ENCODE measurements at regions not wholly inside any gene's neighbourhood (a gene's known extent, or its start where the extent isn't known, plus 50 kb on each side); places are given as distances from the start of the nearest gene placed in this dataset.
"Not testable (repeated sequence)": the region's sequence is repeated elsewhere in the genome, so short reads cannot be mapped to it uniquely, and the experiment has no call there.

GRCh38 chr4:20015636-20016224, 236.0 kb upstream of the SLIT2 start:
- Histone ChIP-seq H3K18ac (ENCODE audit: insufficient read length, low read depth, low read length) (no peak overlapping the region), H3K27me3 (ENCODE audit: insufficient read depth, low read length) (no peaks in the 10 kb centered on the region), H4K8ac (replicated peaks; ENCODE audit: insufficient read length, low read depth, low read length) (no peak overlapping the region), H3K23me2 (ENCODE audit: insufficient read length, low read depth, low read length, poor library complexity, severe bottlenecking) (no peaks in the 10 kb centered on the region), H3K4me2 (ENCODE audit: insufficient read depth, insufficient read length, low read length) (no peak overlapping the region), H3K9me3 (ENCODE audit: control insufficient read depth, low read depth, low read length) (no peaks in the 10 kb centered on the region), H2BK15ac (ENCODE audit: low read depth, low read length) (no peak overlapping the region), H4K5ac (ENCODE audit: insufficient read length, low read depth, low read length) (no peak overlapping the region), H3K4ac (ENCODE audit: low read depth, low read length) (no peak overlapping the region), H2BK5ac (ENCODE audit: insufficient read length, low read length) (no peak overlapping the region), H3K56ac (ENCODE audit: insufficient read length, low read depth, low read length) (no peak overlapping the region), H2AK5ac (ENCODE audit: insufficient read length, low read length) (no peak overlapping the region), H4K20me1 (ENCODE audit: control insufficient read depth, insufficient read depth, insufficient read length) (no peaks in the 10 kb centered on the region), H3K14ac (ENCODE audit: insufficient read depth, low read length) (no peak overlapping the region), H2BK12ac (ENCODE audit: insufficient read length, low read depth, low read length) (no peak overlapping the region), H2AFZ (ENCODE audit: low read length) (no peak overlapping the region), H3K79me2 (ENCODE audit: insufficient read depth, low read length) (no peaks in the 10 kb centered on the region), H3K79me1 (ENCODE audit: insufficient read depth, low read depth, low read length, poor library complexity, severe bottlenecking) (no peaks in the 10 kb centered on the region), H2BK20ac (ENCODE audit: low read depth, low read length, poor library complexity, severe bottlenecking) (no peak overlapping the region), H3T11ph (ENCODE audit: low read length) (no peak overlapping the region), H2BK120ac (ENCODE audit: low read depth, low read length, poor library complexity, severe bottlenecking) (no peak overlapping the region), H4K91ac (ENCODE audit: insufficient read length, low read depth, low read length) (no peak overlapping the region), H3K23ac (ENCODE audit: insufficient read length, low read depth, low read length) (no peak overlapping the region), H3K4me1 (ENCODE audit: insufficient read depth, low read length) (no peaks in the 10 kb centered on the region), H3K27ac (ENCODE audit: insufficient read length, low read depth, low read length) (no peak overlapping the region), H3K9ac (ENCODE audit: extremely low read depth, insufficient read length, low read length) (no peak overlapping the region)
- DNase-seq, result no peak
- WGBS (ENCODE audit: extremely low coverage, insufficient read length, low lambda C conversion rate), result no CpG with 5 or more reads among the region's 4 CpGs
- H3K27me3 Mint-ChIP-seq (ENCODE audit: low read depth), result peaks cover 2% of the 10 kb centered on the region; the same call in 1 of the 2 replicates
- no peaks in the 10 kb centered on the region for H3K4me1 Mint-ChIP-seq
- no peaks in the 10 kb centered on the region for H3K36me3 Mint-ChIP-seq (ENCODE audit: insufficient read depth in 1 of 3, low read depth in 3 of 3)
- H3K27ac Mint-ChIP-seq, result no peak overlapping the region
- H3K4me3 Mint-ChIP-seq, result no peak overlapping the region
- no peaks in the 10 kb centered on the region; a peak in 1 of 5 replicates for H3K9me3 Mint-ChIP-seq
- TF ChIP-seq CTCF (conservative IDR thresholded peaks at IDR 0.05), result no peak

- not testable (repeated sequence) for H3K79me1 ChIP-seq (ENCODE audit: insufficient read depth, low read depth, low read length, poor library complexity, severe bottlenecking); H3K18ac ChIP-seq (ENCODE audit: insufficient read length, low read depth, low read length); H2AFZ ChIP-seq (ENCODE audit: low read length); H3K36me3 Mint-ChIP-seq (ENCODE audit: insufficient read depth in 1 of 3, low read depth in 3 of 3); H3K27ac Mint-ChIP-seq; H3K9me3 ChIP-seq (ENCODE audit: control insufficient read depth, low read depth, low read length); H3T11ph ChIP-seq (ENCODE audit: low read length); H3K9me3 Mint-ChIP-seq; DNase-seq; H3K4me3 Mint-ChIP-seq; H3K4me1 ChIP-seq (ENCODE audit: insufficient read depth, low read length); H4K20me1 ChIP-seq (ENCODE audit: control insufficient read depth, insufficient read depth, insufficient read length); H2BK20ac ChIP-seq (ENCODE audit: low read depth, low read length, poor library complexity, severe bottlenecking); H2BK120ac ChIP-seq (ENCODE audit: low read depth, low read length, poor library complexity, severe bottlenecking); H3K79me2 ChIP-seq (ENCODE audit: insufficient read depth, low read length); H3K4me1 Mint-ChIP-seq; H4K8ac ChIP-seq (replicated peaks; ENCODE audit: insufficient read length, low read depth, low read length); H3K23ac ChIP-seq (ENCODE audit: insufficient read length, low read depth, low read length); H3K4me2 ChIP-seq (ENCODE audit: insufficient read depth, insufficient read length, low read length); H3K27ac ChIP-seq (ENCODE audit: insufficient read length, low read depth, low read length); H3K27me3 ChIP-seq (ENCODE audit: insufficient read depth, low read length); H2BK5ac ChIP-seq (ENCODE audit: insufficient read length, low read length); H3K14ac ChIP-seq (ENCODE audit: insufficient read depth, low read length); H3K27me3 Mint-ChIP-seq (ENCODE audit: low read depth); H4K91ac ChIP-seq (ENCODE audit: insufficient read length, low read depth, low read length); H3K56ac ChIP-seq (ENCODE audit: insufficient read length, low read depth, low read length); H2BK12ac ChIP-seq (ENCODE audit: insufficient read length, low read depth, low read length); H2BK15ac ChIP-seq (ENCODE audit: low read depth, low read length); H3K23me2 ChIP-seq (ENCODE audit: insufficient read length, low read depth, low read length, poor library complexity, severe bottlenecking); H4K5ac ChIP-seq (ENCODE audit: insufficient read length, low read depth, low read length); H2AK5ac ChIP-seq (ENCODE audit: insufficient read length, low read length); H3K9ac ChIP-seq (ENCODE audit: extremely low read depth, insufficient read length, low read length); H3K4ac ChIP-seq (ENCODE audit: low read depth, low read length)
- whole genome bisulfite sequencing (ENCODE audit: extremely low coverage, insufficient read length, low lambda C conversion rate), result no CpG with 5 or more reads among the region's 52 CpGs
Measured at GRCh38 chr4:20003836-20004558, 247.7 kb upstream of the SLIT2 start.
